Mesothelial cell of epicardium (in vitro differentiated cells): ENCODE measurements at regions not wholly inside any gene's neighbourhood (a gene's known extent, or its start where the extent isn't known, plus 50 kb on each side); places are given as distances from the start of the nearest gene placed in this dataset.
"Not testable (repeated sequence)": the region's sequence is repeated elsewhere in the genome, so short reads cannot be mapped to it uniquely, and the experiment has no call there.

ENCODE experiments used
- DNase-seq, 2 experiments: peaks; one replicate each; pipeline ENCODE4 v3.0.0; 2021; ENCODE audit warnings: low spot score in 2 of 2; ENCODE audit not compliant: unreplicated experiment in 2 of 2
- H3K27ac Mint-ChIP-seq: 2 replicates; pipeline ENCODE4 v1.8.0; 2021; ENCODE audit warnings: mixed read lengths
- H3K27me3 Mint-ChIP-seq: 2 replicates; pipeline ENCODE4 v1.8.0; 2021; ENCODE audit warnings: low read depth, mixed read lengths
- H3K36me3 Mint-ChIP-seq: 2 replicates; pipeline ENCODE4 v1.8.0; 2021; ENCODE audit warnings: mixed read lengths
- H3K4me1 Mint-ChIP-seq: 2 replicates; pipeline ENCODE4 v1.8.0; 2021; ENCODE audit warnings: mixed read lengths
- H3K4me3 Mint-ChIP-seq: 2 replicates; pipeline ENCODE4 v1.8.0; 2021; ENCODE audit warnings: mild to moderate bottlenecking, moderate library complexity, mixed read lengths
- H3K9me3 Mint-ChIP-seq: 2 replicates; pipeline ENCODE4 v1.8.0; 2021; ENCODE audit warnings: mixed read lengths
- TF ChIP-seq, protein P1 (sequence below): fragments of 200-600 bp; sonication (generic); IDR thresholded peaks from one replicate; pipeline ENCODE4 v1.5.0; 2021; ENCODE audit warnings: antibody characterized with exemption; ENCODE audit not compliant: unreplicated experiment

GRCh38 chr10:29375888-29376287, 87.0 kb downstream of the LYZL1 start:
- no peak for DNase-seq
- H3K4me3 Mint-ChIP-seq: no peak overlapping the region
- no peaks in the 10 kb centered on the region for H3K9me3 Mint-ChIP-seq
- TF ChIP-seq, protein P1, sequence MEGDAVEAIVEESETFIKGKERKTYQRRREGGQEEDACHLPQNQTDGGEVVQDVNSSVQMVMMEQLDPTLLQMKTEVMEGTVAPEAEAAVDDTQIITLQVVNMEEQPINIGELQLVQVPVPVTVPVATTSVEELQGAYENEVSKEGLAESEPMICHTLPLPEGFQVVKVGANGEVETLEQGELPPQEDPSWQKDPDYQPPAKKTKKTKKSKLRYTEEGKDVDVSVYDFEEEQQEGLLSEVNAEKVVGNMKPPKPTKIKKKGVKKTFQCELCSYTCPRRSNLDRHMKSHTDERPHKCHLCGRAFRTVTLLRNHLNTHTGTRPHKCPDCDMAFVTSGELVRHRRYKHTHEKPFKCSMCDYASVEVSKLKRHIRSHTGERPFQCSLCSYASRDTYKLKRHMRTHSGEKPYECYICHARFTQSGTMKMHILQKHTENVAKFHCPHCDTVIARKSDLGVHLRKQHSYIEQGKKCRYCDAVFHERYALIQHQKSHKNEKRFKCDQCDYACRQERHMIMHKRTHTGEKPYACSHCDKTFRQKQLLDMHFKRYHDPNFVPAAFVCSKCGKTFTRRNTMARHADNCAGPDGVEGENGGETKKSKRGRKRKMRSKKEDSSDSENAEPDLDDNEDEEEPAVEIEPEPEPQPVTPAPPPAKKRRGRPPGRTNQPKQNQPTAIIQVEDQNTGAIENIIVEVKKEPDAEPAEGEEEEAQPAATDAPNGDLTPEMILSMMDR: no peak
- peaks cover 46% of the 10 kb centered on the region for H3K4me1 Mint-ChIP-seq
- no peak overlapping the region for H3K27ac Mint-ChIP-seq
- H3K27me3 Mint-ChIP-seq: no peaks in the 10 kb centered on the region
- no peaks in the 10 kb centered on the region for H3K36me3 Mint-ChIP-seq

- no peak for DNase-seq
Observed at GRCh38 chr10:29377333-29377961, 88.6 kb downstream of the LYZL1 start.

DNA sequence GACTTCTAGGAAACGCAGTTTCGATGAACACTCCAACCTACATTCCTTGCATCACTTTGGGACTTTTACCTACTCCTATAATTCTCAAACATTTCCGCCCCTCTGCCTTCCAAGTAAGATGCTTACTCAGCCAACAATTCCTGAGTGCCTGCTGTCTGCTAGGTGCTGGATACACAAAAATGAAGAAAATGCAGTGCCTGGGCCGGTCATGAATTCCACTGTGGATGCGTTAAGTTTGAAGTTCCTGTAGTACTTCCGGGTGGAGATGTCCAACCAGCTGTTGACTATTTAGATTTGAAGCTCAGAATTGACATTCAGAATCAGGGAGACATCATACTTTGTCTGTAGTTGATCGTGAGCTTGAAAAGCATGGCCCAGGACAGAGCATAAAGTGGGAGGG, 89.2 kb downstream of the LYZL1 start:
- Mint-ChIP-seq H3K4me3 (no peak overlapping the region), H3K27me3 (no peaks in the 10 kb centered on the region), H3K4me1 (peaks cover 51% of the 10 kb centered on the region), H3K27ac (peak overlapping the region; percentile 20), H3K36me3 (peaks cover under 1% of the 10 kb centered on the region), H3K9me3 (peaks cover 2% of the 10 kb centered on the region)
- TF ChIP-seq, protein P1: no peak
- DNase-seq: peak in 1 of 2 experiments; percentile 22

More at GRCh38 chr10:29377333-29377961, 88.6 kb downstream of the LYZL1 start:
- no peaks in the 10 kb centered on the region for H3K27me3 Mint-ChIP-seq
- TF ChIP-seq, protein P1: peak; percentile 77
- peaks cover 49% of the 10 kb centered on the region for H3K4me1 Mint-ChIP-seq
- no peak overlapping the region for H3K27ac Mint-ChIP-seq
- no peak overlapping the region for H3K4me3 Mint-ChIP-seq
- no peaks in the 10 kb centered on the region for H3K36me3 Mint-ChIP-seq
- H3K9me3 Mint-ChIP-seq: no peaks in the 10 kb centered on the region

- Mint-ChIP-seq H3K9me3 (peaks cover 5% of the 10 kb centered on the region), H3K27me3 (no peaks in the 10 kb centered on the region), H3K4me3 (no peak overlapping the region), H3K36me3 (peaks cover 2% of the 10 kb centered on the region), H3K27ac (peak overlapping the region; percentile 86), H3K4me1 (peaks cover 50% of the 10 kb centered on the region)
- DNase-seq: no peak
- TF ChIP-seq, protein P1: no peak
Observed at GRCh38 chr10:29379208-29379607, 90.3 kb downstream of the LYZL1 start.

- Mint-ChIP-seq H3K4me3 (peak overlapping the region; percentile 37), H3K4me1 (peaks cover 52% of the 10 kb centered on the region), H3K27ac (peak overlapping the region; percentile 86)
- not testable (repeated sequence) for H3K9me3 Mint-ChIP-seq, H3K27me3 Mint-ChIP-seq, DNase-seq, H3K36me3 Mint-ChIP-seq
Observed at GRCh38 chr10:29379777-29380598, 91.1 kb downstream of the LYZL1 start.

GRCh38 chr10:29380599-29381511, 92.0 kb downstream of the LYZL1 start:
- not testable (repeated sequence) for H3K27me3 Mint-ChIP-seq, H3K9me3 Mint-ChIP-seq, H3K36me3 Mint-ChIP-seq, DNase-seq
- Mint-ChIP-seq H3K4me1 (peaks cover 54% of the 10 kb centered on the region), H3K4me3 (peak overlapping the region; percentile 37), H3K27ac (peak overlapping the region; percentile 86)
